NCI-H748 (cell line): ENCODE measurements at regions not wholly inside any gene's neighbourhood (a gene's known extent, or its start where the extent isn't known, plus 50 kb on each side); places are given as distances from the start of the nearest gene placed in this dataset.

Experiments
- DNase-seq: peaks from one replicate; lab custom pipeline; 2025; ENCODE audit not compliant: unreplicated experiment; lab: John Stamatoyannopoulos, UW

DNA sequence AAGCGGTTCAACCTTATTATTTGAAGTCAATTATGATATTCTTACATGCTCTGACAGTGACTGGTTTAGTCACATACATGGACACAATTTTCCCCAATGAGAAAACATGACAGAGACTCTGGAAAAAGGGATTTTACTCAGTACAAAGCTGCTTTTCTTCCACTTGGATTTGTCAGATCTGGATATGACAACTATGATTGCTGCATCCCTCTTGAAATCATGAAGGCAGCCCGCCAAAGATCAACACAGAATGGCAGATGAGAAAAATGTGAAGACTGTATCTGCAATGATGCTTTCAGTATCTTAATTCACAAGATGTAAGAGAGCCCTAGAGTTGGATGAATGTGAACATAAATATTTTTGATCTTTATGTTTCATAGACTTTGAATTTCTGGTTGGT lies 439.6 kb downstream of the CDH8 start:
- no peak for DNase-seq

GRCh38 chr16:61595605-61596004 lies 440.6 kb downstream of the CDH8 start:
- no peak for DNase-seq

DNA sequence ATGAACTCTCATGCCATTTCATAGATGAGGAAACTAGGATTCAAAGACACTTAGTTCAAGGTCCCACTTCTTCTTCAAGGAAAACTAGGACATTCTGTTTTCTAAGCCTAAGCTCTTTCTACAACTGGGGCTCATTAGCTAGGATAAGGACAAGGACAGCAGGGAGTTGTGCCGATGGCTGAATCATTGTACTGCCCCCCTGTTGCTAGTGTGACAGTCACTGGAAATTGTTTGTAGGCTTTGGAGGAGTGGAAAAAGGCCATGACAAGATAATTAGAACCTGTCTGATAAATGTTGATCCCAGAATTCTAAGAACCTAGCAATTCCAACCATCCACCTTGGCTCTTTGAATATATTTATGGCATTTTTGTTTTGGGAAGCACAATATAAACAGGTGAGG lies 445.7 kb downstream of the CDH8 start:
- no peak for DNase-seq

DNA sequence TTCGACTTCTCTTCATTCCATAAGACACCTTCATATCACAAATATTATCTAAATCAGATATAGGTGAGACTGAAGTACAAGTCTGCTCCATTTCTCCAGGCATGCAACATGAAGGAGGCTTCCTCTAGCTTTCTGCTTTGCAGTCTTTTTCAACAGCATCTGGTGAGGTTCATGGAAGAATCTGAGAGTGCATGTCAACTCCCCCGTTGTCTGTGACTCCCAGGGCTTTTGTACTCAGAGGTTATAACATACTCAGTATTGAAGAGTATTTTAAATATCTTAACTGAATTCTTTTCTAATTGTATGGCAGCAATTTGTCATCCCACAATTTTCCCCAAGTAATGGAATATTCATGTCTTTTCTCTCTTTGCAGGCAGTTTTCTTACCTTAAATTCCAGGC lies 448.7 kb downstream of the CDH8 start:
- DNase-seq = no peak

DNA sequence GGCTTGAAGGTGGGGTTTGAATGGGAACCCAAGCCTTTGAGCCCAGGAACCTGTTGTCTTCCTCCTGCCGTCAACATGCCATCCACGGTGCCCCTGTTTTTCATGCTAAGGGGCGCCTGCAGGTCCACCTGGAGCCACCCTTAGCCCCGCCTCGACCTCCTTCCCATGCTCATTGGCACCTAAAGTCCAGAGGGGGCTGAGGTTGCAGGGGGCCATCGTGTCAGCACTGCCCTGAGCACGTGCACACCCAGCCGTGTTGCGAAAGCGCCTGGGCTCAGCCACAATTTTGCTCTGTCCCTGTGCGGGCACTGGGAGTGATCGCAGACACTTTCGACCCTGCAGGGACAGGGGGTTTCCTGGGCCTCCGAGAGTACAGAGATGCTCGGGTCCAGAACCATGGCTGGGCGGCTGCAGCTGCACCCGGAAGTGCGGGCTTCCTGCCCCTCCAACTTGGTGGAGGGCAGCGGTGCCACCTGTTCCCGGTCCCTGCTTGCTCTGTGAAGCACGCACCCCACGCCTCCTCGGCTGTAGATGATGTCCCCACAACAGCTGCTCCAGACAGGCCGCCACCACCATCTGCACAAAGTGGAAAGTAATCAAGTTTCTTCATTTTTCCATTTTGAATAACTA lies 454.7 kb downstream of the CDH8 start:
- DNase-seq = no peak

DNA sequence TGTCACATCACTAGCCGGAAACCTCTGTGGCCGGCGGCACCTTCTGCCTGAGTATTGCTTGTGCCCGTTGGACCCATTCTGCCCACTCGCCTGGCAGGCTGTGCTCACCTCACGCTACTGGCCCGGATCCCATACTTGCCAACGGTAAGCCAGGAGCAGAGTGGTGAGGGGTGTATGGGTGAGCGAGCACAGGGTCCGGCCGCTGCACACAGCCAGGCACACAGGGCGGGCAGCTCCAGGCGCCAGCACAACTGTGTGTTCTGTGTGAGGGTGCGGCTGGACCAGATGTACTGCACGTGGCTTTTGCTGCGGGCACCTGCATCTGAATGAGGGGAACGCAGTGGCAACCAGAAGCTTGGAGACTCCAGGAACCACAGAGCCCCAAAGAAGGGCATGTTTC lies 455.7 kb downstream of the CDH8 start:
- DNase-seq = no peak

GRCh38 chr16:61579195-61579594 lies 457.0 kb downstream of the CDH8 start:
- no peak for DNase-seq

DNA sequence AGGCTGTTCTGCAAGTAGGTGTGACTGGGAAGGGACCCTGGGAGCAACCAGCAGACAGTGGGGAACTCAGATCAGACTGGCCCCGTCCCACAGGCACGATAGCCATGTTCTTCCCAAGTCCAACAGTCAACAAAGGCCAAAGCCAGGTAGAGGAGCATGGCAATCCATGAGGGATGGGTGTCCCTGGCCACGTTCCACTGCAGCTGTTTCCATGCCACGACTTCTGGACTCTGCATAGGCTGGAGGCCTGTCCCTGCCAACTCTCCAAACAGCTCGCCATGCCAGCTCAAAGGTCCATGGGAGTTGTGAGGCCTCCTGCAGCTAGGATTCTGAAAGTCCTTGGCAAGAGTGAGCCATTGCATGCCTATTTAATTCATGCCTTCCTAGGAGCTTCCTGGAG lies 459.8 kb downstream of the CDH8 start:
- no peak for DNase-seq

GRCh38 chr16:61575617-61576016 lies 460.6 kb downstream of the CDH8 start:
- DNase-seq = no peak

- no peak for DNase-seq
Observed at GRCh38 chr16:61569028-61569427, 467.2 kb downstream of the CDH8 start.

GRCh38 chr16:61564716-61565115 lies 471.5 kb downstream of the CDH8 start:
- DNase-seq = no peak

- DNase-seq = no peak
Observed at GRCh38 chr16:61555718-61556441, 480.4 kb downstream of the CDH8 start.

DNA sequence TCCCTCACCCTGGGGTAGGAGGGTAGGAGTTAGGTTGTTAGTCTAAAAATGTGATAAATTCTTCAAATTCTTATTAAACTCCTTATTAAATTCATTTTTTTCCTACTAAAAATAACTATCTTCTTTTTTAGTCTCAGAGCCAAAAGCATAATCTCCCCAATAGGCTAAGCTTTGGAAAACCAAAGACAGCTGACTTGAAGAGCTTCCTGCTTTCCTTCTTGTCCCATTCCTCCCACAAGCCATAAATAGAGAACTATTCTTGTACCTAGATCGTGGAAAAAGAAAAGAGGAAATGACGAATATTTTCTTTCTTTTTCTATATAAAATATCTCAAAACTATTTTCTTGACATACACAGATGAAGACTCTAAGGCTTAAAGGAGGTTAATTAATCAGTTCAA lies 486.9 kb downstream of the CDH8 start:
- no peak for DNase-seq

- no peak for DNase-seq
Observed at GRCh38 chr16:61547626-61548025, 488.6 kb downstream of the CDH8 start.

DNA sequence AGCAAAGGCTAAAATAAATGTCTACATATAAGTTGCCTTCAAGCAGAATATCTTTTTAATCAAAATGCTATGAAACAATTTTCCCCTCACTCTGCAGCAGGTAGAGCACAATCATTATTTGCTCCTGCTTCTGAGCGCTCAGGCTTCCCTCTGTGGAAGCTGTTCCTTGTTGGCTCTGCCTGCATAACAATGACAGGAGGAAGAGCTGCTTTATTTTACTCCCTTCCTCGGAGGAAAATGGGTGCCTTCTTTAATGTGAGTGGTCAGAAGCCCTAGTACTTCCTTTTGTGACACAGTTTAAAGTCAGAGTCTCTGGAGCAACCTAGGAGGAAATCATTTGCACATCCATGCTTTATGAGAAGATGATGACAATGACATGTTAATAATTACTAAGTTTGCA lies 492.1 kb downstream of the CDH8 start:
- DNase-seq = no peak

- DNase-seq = no peak
Observed at GRCh38 chr16:61540216-61540615, 496.0 kb downstream of the CDH8 start.

- no peak for DNase-seq
Observed at GRCh38 chr16:61530697-61531096, 505.5 kb downstream of the CDH8 start.

DNA sequence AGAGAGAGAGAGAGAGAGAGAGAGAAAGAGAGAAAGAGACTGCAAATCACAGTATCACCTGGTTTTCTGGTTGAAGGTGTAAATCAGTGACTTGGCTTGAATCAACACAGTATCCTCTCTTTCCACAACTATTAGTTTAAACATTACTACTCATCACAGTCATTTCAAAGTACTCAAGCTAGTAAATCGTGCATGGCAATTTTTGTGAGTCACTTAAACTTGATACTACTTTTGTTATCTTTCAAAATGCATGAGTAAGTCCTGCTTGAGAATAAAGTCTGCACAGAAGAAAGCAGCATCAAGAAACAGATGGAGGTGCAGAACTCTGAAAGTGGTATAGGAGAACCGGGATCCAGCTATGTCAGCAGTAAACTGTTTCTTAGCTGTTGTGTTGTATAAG lies 535.4 kb downstream of the CDH8 start:
- no peak for DNase-seq

GRCh38 chr16:61480250-61480649 lies 556.0 kb downstream of the CDH8 start:
- DNase-seq = no peak

GRCh38 chr16:61471737-61472136 lies 564.5 kb downstream of the CDH8 start:
- DNase-seq = no peak

- DNase-seq = no peak
Observed at GRCh38 chr16:61471023-61471422, 565.2 kb downstream of the CDH8 start.

GRCh38 chr16:61465285-61465684 lies 571.0 kb downstream of the CDH8 start:
- DNase-seq = no peak

DNA sequence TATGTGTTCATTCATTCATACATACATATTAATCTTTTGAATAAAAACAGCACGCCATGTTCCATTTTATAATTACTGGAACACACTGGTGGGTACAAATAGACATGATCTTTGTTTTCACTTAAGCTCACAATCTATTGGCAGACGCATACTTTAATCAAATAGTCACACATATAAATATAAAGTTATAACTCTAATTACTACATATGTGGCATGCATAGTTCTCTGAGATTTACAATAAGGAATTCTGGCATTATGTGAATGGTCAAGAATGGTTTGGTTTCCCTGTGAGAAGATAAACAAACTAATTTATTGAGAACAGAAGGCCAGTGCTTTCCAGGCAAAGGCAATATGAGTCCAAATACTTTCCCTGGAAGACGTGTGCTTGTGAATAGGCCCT lies 576.2 kb downstream of the CDH8 start:
- no peak for DNase-seq
